ENCODE measurements at regions not wholly inside any gene's neighbourhood (a gene's known extent, or its start where the extent isn't known, plus 50 kb on each side); places are given as distances from the start of the nearest gene placed in this dataset.

DNA sequence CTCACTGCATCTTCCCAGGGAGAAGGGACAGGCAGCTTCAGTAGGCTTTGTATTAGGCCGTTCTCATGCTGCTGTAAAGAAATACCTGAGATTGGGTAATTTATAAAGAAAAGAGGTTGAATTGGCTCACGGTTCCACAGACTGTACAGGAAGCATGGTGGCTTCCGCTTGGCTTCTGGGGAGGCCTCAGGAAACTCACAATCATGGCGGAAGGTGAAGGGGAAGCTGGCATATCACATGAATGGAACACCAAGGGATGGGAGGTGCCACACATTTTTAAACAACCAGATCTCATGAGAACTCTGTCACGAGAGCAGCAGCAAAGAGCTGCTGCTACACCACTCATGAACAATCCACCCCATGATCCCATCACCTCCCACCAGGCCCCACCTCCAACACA, 182.2 kb upstream of the SFSWAP start (continued):
- no peak for TF ChIP-seq HDAC2 (IDR thresholded peaks at IDR 0.05; ENCODE audit: borderline replicate concordance in 1 of 2, low read depth in 2 of 2, low read length in 2 of 2)
- no peak for TF ChIP-seq CREB1 (IDR thresholded peaks at IDR 0.05)

Data from H1 (cell line).